Right lobe of liver (tissue), 6 donors: ENCODE measurements at regions not wholly inside any gene's neighbourhood (a gene's known extent, or its start where the extent isn't known, plus 50 kb on each side); places are given as distances from the start of the nearest gene placed in this dataset.
"Not testable (repeated sequence)": the region's sequence is repeated elsewhere in the genome, so short reads cannot be mapped to it uniquely, and the experiment has no call there.

ENCODE experiments used
- ATAC-seq, 4 donors: fragments of 200-7000 bp; cut with Tn5 transposase; one replicate each; pipeline ENCODE4 v1.9.1; 2020; ENCODE audit warnings: mild to moderate bottlenecking in 4 of 4, moderate library complexity in 4 of 4
- DNase-seq, 3 donors: peaks; one replicate each; pipeline ENCODE4 v3.0.0-alpha.2; 2020
- H3K27ac ChIP-seq, 3 donors: fragments of 200-600 bp; one replicate each; pipeline ENCODE4 v1.8.0; 2022
- H3K27me3 ChIP-seq, 2 donors: fragments of 200-600 bp; one replicate each; pipeline ENCODE4 v1.8.0; 2022
- H3K36me3 ChIP-seq, 4 donors: fragments of 200-600 bp; sonication (generic) in 1 of 4; one replicate each; pipeline versions ENCODE4 v1.5.1 to v1.8.0; 2017 to 2022; ENCODE audit warnings: control low read depth in 1 of 4
- H3K4me1 ChIP-seq, 4 donors: fragments of 200-600 bp; sonication (generic) in 1 of 4; one replicate each; pipeline versions ENCODE4 v1.5.1 to v1.8.0; 2017 to 2022; ENCODE audit warnings: control low read depth in 1 of 4
- H3K4me3 ChIP-seq, 3 donors: fragments of 200-600 bp; one replicate each; pipeline ENCODE4 v1.8.0; 2022
- H3K9me3 ChIP-seq, 4 donors: fragments of 200-600 bp; sonication (generic) in 1 of 4; one replicate each; pipeline versions ENCODE4 v1.5.1 to v1.8.0; 2017 to 2022; ENCODE audit warnings: control low read depth in 1 of 4
- CTCF ChIP-seq, 4 donors: fragments of 200-600 bp in 3 of 4; fragments of 450-650 bp in 1 of 4; IDR thresholded peaks; one replicate each; pipeline versions ENCODE4 v1.5.1 to v1.8.0; 2016 to 2022; ENCODE audit warnings: antibody characterized with exemption in 4 of 4, mild to moderate bottlenecking in 2 of 4
- POLR2A ChIP-seq: fragments of 450-650 bp; IDR thresholded peaks from one replicate; pipeline ENCODE4 v1.6.1; 2017; ENCODE audit warnings: antibody characterized with exemption, mild to moderate bottlenecking
- WGBS: methylation state at CpG from one replicate; pipeline ENCODE4 v1.1.6; 2018; ENCODE audit warnings: low coverage, low lambda C conversion rate; ENCODE audit not compliant: insufficient coverage; ENCODE audit errors: missing lambda C conversion rate; 5-methylcytosine and 5-hydroxymethylcytosine counted together
- intact Hi-C, 2 donors: fragments of 100-400 bp; cut with DNase I; formaldehyde crosslinking; loops; one replicate each; pipeline versions ENCODE4 v1.11.2 to v1.14.1; 2022
- donor health status: DM: no; HTN: yes; CAD: no.
- donor health status: DM: no; HTN: no; CAD: no.
- donor health status: DM: no; HTN: no; CAD: no.
- donor health status: DM: no; HTN: yes; CAD: no.
- donor health status: DM: no; HTN: yes; CAD: no.

- Histone ChIP-seq H3K27ac (no peak overlapping the region), H3K27me3 (no peaks in the 10 kb centered on the region), H3K9me3 (no peaks in the 10 kb centered on the region), H3K4me3 (no peak overlapping the region), H3K4me1 (no peaks in the 10 kb centered on the region), H3K36me3 (no peaks in the 10 kb centered on the region)
- intact Hi-C loops, result no loop called here
- ATAC-seq, result no peak
- 80% methylated on average over 9 of the region's 10 CpGs for WGBS
- DNase-seq, result no peak
- no peak for TF ChIP-seq CTCF (IDR thresholded peaks at IDR 0.05)
- TF ChIP-seq POLR2A, result no peak
Observed at GRCh38 chr2:236370847-236371409, 106.7 kb upstream of the ASB18 start.

GRCh38 chr2:236375973-236376476, 111.8 kb upstream of the ASB18 start:
- TF ChIP-seq POLR2A (no peak), CTCF (IDR thresholded peaks at IDR 0.05) (no peak)
- 80% methylated on average over 5 of the region's 5 CpGs for WGBS
- Histone ChIP-seq H3K9me3 (no peaks in the 10 kb centered on the region), H3K4me3 (no peak overlapping the region), H3K27me3 (no peaks in the 10 kb centered on the region), H3K27ac (no peak overlapping the region), H3K36me3 (no peaks in the 10 kb centered on the region), H3K4me1 (no peaks in the 10 kb centered on the region)
- intact Hi-C loops, result no loop called here
- no peak for ATAC-seq
- no peak for DNase-seq

DNA sequence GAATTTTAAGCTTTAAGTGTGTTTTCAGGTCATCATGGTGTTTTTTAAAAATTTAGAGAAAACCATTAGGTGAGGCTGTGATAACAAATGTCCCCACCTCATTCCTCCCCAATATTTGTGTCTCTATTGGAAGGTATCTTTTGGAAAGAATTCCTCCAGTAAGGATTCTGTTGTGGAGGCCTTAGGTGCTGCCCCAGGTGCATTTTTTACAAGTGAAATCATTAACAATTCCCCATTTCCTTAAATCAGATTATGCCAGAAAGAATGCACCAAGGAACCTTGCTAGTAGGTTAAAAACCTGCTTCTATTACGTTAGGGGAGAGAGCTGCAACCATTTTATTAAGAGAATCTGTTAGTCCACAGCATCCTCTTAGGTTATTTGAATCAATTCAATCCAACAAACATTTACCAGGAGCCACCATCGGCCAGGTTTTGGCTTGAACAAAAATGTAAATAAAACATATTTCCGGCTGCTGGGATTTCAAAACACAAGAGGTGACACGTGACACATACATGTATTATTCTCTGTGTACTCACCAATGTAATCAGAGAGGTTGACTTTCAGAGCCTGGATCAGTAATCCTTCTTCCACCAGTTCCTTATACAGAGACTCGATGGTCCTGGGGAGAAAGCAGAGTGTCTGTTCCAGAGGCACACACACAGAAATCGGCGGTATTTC, 112.5 kb upstream of the ASB18 start:
- Histone ChIP-seq H3K4me1 (no peaks in the 10 kb centered on the region), H3K27ac (no peak overlapping the region), H3K27me3 (no peaks in the 10 kb centered on the region), H3K9me3 (no peaks in the 10 kb centered on the region), H3K36me3 (no peaks in the 10 kb centered on the region), H3K4me3 (no peak overlapping the region)
- DNase-seq, result no peak
- no peak for ATAC-seq
- intact Hi-C loops, result no loop called here
- 52% methylated on average over 7 of the region's 7 CpGs for WGBS
- no peak for TF ChIP-seq POLR2A
- no peak for TF ChIP-seq CTCF (IDR thresholded peaks at IDR 0.05)

DNA sequence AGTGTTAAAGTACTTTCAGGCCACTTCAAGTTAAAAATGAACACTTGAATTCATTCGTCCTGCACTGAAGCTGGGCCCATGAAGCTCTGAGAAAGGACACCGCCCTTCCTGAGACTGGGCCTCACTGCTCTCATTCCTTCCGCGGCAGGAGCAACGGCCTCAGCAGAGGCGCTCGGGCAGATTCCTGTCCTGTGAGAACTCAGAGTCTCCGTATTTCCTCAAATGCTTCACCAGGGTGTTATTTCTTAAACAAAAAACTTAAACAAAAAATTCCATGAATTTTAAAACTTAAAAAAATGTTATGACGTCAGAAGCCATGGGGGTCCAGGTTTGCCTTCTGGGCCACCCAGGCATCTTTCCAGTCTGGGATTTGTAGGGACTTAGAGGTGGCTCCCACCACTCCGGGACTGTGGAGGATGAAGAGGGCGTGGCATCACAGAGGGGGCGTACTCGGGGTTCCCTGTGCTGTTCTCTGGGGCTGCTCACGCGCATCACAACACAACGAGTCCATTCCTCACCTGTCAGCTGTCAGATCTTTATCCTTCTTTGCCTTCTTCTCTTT, 115.9 kb upstream of the ASB18 start:
- WGBS, result 84% methylated on average over 16 of the region's 16 CpGs
- H3K4me1 ChIP-seq, result no peaks in the 10 kb centered on the region
- no peak for ATAC-seq
- no peaks in the 10 kb centered on the region for H3K27me3 ChIP-seq
- H3K36me3 ChIP-seq, result no peaks in the 10 kb centered on the region
- no peak overlapping the region for H3K27ac ChIP-seq
- H3K9me3 ChIP-seq, result no peaks in the 10 kb centered on the region
- DNase-seq, result no peak
- H3K4me3 ChIP-seq, result no peak overlapping the region
- TF ChIP-seq CTCF (IDR thresholded peaks at IDR 0.05) (no peak), POLR2A (no peak)
- intact Hi-C loops, result no loop called here

DNA sequence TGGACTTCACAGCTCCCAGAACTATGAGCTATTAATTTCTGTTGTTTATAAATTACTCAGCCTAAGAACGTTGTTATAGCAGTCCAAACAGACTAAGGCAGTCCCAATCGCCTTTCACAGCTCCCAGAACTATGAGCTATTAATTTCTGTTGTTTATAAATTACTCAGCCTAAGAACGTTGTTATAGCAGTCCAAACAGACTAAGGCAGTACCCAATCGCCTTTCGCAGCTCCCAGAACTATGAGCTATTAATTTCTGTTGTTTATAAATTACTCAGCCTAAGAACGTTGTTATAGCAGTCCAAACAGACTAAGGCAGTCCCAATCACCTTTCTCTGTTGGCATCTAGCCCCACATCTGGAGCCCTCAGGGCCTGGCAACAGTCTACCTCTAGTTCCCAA, 117.0 kb upstream of the ASB18 start:
- H3K36me3 ChIP-seq, H3K4me3 ChIP-seq, H3K27me3 ChIP-seq, H3K4me1 ChIP-seq, intact Hi-C loops, DNase-seq, H3K27ac ChIP-seq, ATAC-seq, H3K9me3 ChIP-seq: not testable (repeated sequence)
- 51% methylated on average over 6 of the region's 6 CpGs for WGBS

DNA sequence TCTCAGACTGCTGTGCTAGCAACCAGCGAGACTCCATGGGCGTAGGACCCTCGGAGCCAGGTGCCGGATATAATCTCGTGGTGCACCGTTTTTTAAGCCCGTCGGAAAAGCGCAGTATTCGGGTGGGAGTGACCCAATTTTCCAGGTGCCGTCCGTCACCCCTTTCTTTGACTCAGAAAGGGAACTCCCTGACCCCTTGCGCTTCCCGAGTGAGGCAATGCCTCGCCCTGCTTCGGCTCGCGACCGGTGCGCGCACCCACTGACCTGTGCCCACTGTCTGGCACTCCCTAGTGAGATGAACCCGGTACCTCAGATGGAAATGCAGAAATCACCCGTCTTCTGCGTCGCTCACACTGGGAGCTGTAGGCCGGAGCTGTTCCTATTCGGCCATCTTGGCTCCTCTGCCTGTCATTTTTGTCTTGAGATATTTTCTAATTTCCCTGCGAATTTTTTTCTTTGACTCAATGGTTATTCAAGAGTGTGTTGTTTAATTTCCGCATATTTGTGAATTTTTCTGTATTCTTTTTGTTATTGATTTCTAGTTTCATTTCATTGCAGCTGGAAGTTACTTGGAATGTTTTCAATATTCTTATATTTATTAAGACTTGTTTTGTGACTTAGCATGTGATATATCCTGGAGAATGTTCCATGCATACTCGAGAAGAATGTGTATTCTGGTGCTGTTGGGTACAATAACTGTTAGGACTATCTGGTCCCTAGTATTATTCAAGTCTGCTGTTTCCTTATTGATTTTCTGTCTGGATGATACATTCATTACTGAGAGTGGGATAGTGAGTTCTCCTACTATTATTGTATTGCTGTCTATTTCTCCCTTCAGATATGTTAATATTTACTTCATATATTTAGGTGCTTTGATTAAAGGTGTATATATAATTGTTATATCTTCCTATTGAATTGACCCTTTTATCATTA, 125.3 kb upstream of the ASB18 start:
- 80% methylated on average over 10 of the region's 30 CpGs for WGBS
- H3K4me1 ChIP-seq, ATAC-seq, H3K36me3 ChIP-seq, H3K9me3 ChIP-seq, H3K27ac ChIP-seq, H3K4me3 ChIP-seq, H3K27me3 ChIP-seq, DNase-seq, intact Hi-C loops: not testable (repeated sequence)
